ENCODE measurements at regions not wholly inside any gene's neighbourhood (a gene's known extent, or its start where the extent isn't known, plus 50 kb on each side); places are given as distances from the start of the nearest gene placed in this dataset.

- TF ChIP-seq FOXK2 (IDR thresholded peaks at IDR 0.05) (no peak), FOXA1 (IDR thresholded peaks at IDR 0.05) (no peak), ARNT (IDR thresholded peaks at IDR 0.05) (no peak), SP1 (IDR thresholded peaks at IDR 0.05) (no peak), BHLHE40 (IDR thresholded peaks at IDR 0.05; ENCODE audit: borderline replicate concordance) (no peak), SUZ12 (IDR thresholded peaks at IDR 0.05) (no peak), TARDBP (IDR thresholded peaks at IDR 0.05) (no peak), LEF1 (IDR thresholded peaks at IDR 0.05; ENCODE audit: borderline replicate concordance) (no peak), NFRKB (IDR thresholded peaks at IDR 0.05) (no peak), ZNF384 (IDR thresholded peaks at IDR 0.05) (no peak), HDGF (IDR thresholded peaks at IDR 0.05; ENCODE audit: borderline replicate concordance) (no peak), FOXM1 (IDR thresholded peaks at IDR 0.05; ENCODE audit: borderline replicate concordance) (no peak), ELF4 (IDR thresholded peaks at IDR 0.05) (no peak)
Observed at GRCh38 chr21:18614303-18614702, 210.7 kb upstream of the TMPRSS15 start.

Measured in HEK293T (cell line).